WTC11 (cell line): ENCODE measurements at regions not wholly inside any gene's neighbourhood (a gene's known extent, or its start where the extent isn't known, plus 50 kb on each side); places are given as distances from the start of the nearest gene placed in this dataset.

Experiments used
- ATAC-seq: fragments of 200-7000 bp; cut with Tn5 transposase; 2 replicates; pipeline ENCODE4 v1.10.0; 2021; ENCODE audit warnings: mild to moderate bottlenecking, moderate library complexity
- CTCF ChIA-PET: fragments of 300-600 bp; sonication (Branson Sonifier 250); formaldehyde crosslinking; loops from one replicate; lab custom pipeline; 2021; ENCODE audit warnings: antibody characterized with exemption; lab: Charles Lee
- POLR2A ChIA-PET: fragments of 350-600 bp; sonication (Branson Sonifier 250); formaldehyde crosslinking; loops from one replicate; lab custom pipeline; 2021; ENCODE audit warnings: antibody characterized with exemption; lab: Charles Lee
- DNase-seq: peaks from one replicate; pipeline ENCODE4 v3.0.0; 2021; ENCODE audit warnings: low spot score
- H3K27ac Mint-ChIP-seq: 2 replicates; pipeline ENCODE4 v1.8.0; 2021; ENCODE audit warnings: mixed read lengths
- H3K27me3 Mint-ChIP-seq: 2 replicates; pipeline ENCODE4 v1.8.0; 2021; ENCODE audit warnings: low read depth, mild to moderate bottlenecking, moderate library complexity, mixed read lengths
- H3K36me3 Mint-ChIP-seq: 2 replicates; pipeline ENCODE4 v1.8.0; 2021; ENCODE audit warnings: mixed read lengths
- H3K4me1 Mint-ChIP-seq: 2 replicates; pipeline ENCODE4 v1.8.0; 2022; ENCODE audit warnings: mixed read lengths
- H3K4me3 Mint-ChIP-seq: 2 replicates; pipeline ENCODE4 v1.8.0; 2021; ENCODE audit warnings: mild to moderate bottlenecking, moderate library complexity, mixed read lengths
- H3K9me3 Mint-ChIP-seq: 2 replicates; pipeline ENCODE4 v1.8.0; 2021; ENCODE audit warnings: mixed read lengths
- ATF1 ChIP-seq: sonication (generic); formaldehyde crosslinking; IDR thresholded peaks from 2 replicates; pipeline ENCODE4 v1.8.1; 2023; ENCODE audit warnings: mild to moderate bottlenecking, moderate library complexity, missing genetic modification reagents
- EMX1 ChIP-seq: fragments of 250-450 bp; sonication (Bioruptor Pico); IDR thresholded peaks from 2 replicates; pipeline ENCODE4 v1.8.0; 2021; ENCODE audit warnings: mild to moderate bottlenecking
- FOXJ3 ChIP-seq: sonication (generic); formaldehyde crosslinking; IDR thresholded peaks from 2 replicates; pipeline ENCODE4 v1.9.0; 2021; ENCODE audit warnings: missing genetic modification reagents, mild to moderate bottlenecking, borderline replicate concordance
- FOXK1 ChIP-seq: sonication (generic); formaldehyde crosslinking; IDR thresholded peaks from 2 replicates; pipeline ENCODE4 v1.8.0; 2022; ENCODE audit warnings: mild to moderate bottlenecking, moderate library complexity, missing genetic modification reagents
- FOXP1 ChIP-seq: sonication (generic); formaldehyde crosslinking; IDR thresholded peaks from 2 replicates; pipeline ENCODE4 v1.8.0; 2022; ENCODE audit warnings: missing genetic modification reagents, mild to moderate bottlenecking, moderate library complexity, borderline replicate concordance
- GABPB1 ChIP-seq: sonication (generic); formaldehyde crosslinking; IDR thresholded peaks from 2 replicates; pipeline ENCODE4 v1.8.1; 2023; ENCODE audit warnings: mild to moderate bottlenecking, missing genetic modification reagents
- MYBL2 ChIP-seq: sonication (generic); formaldehyde crosslinking; IDR thresholded peaks from 2 replicates; pipeline ENCODE4 v1.8.1; 2023; ENCODE audit warnings: mild to moderate bottlenecking, moderate library complexity, missing genetic modification reagents
- NR3C1 ChIP-seq: sonication (generic); formaldehyde crosslinking; conservative IDR thresholded peaks from 2 replicates; pipeline ENCODE4 v1.8.1; 2023; ENCODE audit warnings: low read depth, mild to moderate bottlenecking, missing genetic modification reagents
- SMAD4 ChIP-seq: sonication (generic); formaldehyde crosslinking; IDR thresholded peaks from 2 replicates; pipeline ENCODE4 v1.8.0; 2022; ENCODE audit warnings: mild to moderate bottlenecking, missing genetic modification reagents
- TEAD1 ChIP-seq: sonication (generic); formaldehyde crosslinking; IDR thresholded peaks from 2 replicates; pipeline ENCODE4 v1.8.0; 2022; ENCODE audit warnings: mild to moderate bottlenecking, missing genetic modification reagents
- TF ChIP-seq, protein P1 (sequence below): fragments of 250-450 bp; sonication (Bioruptor Pico); IDR thresholded peaks from 2 replicates; pipeline ENCODE4 v2.1.2; 2022; ENCODE audit warnings: mild to moderate bottlenecking, moderate library complexity
- TF ChIP-seq, protein P2 (sequence below): sonication (generic); formaldehyde crosslinking; IDR thresholded peaks from 2 replicates; pipeline ENCODE4 v1.8.1; 2023; ENCODE audit warnings: mild to moderate bottlenecking, moderate library complexity, missing genetic modification reagents
- TF ChIP-seq, protein P3 (sequence below): fragments of 250-450 bp; sonication (Bioruptor Pico); IDR thresholded peaks from 2 replicates; pipeline ENCODE4 v1.8.0; 2021; ENCODE audit warnings: mild to moderate bottlenecking
- TF ChIP-seq, protein P4 (sequence below): sonication (generic); formaldehyde crosslinking; IDR thresholded peaks from 2 replicates; pipeline ENCODE4 v1.8.1; 2022; ENCODE audit warnings: low read depth, mild to moderate bottlenecking, moderate library complexity, missing genetic modification reagents, borderline replicate concordance
- TF ChIP-seq, protein P5 (sequence below): sonication (generic); formaldehyde crosslinking; IDR thresholded peaks from 2 replicates; pipeline ENCODE4 v1.8.0; 2022; ENCODE audit warnings: mild to moderate bottlenecking, missing genetic modification reagents
- TF ChIP-seq, protein P6 (sequence below): fragments of 250-450 bp; sonication (Bioruptor Pico); conservative IDR thresholded peaks from 2 replicates; pipeline ENCODE4 v1.9.0; 2021; ENCODE audit warnings: mild to moderate bottlenecking

DNA sequence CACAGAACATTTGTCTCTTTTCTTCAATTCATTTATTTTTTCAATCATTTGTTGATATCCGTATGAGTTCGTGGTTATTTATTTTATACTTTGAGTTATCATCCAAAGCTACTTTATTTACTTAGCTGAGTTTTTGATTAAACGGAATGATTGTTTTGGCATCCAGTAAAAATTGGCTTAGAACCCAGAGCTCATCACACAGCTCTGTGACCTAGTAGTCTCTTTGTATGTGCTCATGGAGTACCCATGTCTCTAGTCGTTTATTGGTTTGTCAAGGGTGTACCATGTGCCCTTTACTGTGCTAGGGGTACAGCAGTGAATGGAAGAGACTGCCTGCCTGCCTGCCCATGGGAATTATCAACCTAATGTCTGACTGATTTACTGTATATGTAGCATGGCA lies 142.2 kb downstream of the MYLK4 start (continued):
- TF ChIP-seq ATF1 (CRISPR knock-in tag) = no peak
- TF ChIP-seq, protein P1, sequence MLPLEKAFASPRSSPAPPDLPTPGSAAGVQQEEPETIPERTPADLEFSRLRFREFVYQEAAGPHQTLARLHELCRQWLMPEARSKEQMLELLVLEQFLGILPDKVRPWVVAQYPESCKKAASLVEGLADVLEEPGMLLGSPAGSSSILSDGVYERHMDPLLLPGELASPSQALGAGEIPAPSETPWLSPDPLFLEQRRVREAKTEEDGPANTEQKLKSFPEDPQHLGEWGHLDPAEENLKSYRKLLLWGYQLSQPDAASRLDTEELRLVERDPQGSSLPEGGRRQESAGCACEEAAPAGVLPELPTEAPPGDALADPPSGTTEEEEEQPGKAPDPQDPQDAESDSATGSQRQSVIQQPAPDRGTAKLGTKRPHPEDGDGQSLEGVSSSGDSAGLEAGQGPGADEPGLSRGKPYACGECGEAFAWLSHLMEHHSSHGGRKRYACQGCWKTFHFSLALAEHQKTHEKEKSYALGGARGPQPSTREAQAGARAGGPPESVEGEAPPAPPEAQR (CRISPR knock-in tag) = no peak
- no peak for TF ChIP-seq FOXP1 (CRISPR knock-in tag)
- TF ChIP-seq TEAD1 = no peak
- TF ChIP-seq FOXJ3 (CRISPR knock-in tag) = no peak
- TF ChIP-seq MYBL2 (CRISPR knock-in tag) = no peak
- TF ChIP-seq, protein P2, sequence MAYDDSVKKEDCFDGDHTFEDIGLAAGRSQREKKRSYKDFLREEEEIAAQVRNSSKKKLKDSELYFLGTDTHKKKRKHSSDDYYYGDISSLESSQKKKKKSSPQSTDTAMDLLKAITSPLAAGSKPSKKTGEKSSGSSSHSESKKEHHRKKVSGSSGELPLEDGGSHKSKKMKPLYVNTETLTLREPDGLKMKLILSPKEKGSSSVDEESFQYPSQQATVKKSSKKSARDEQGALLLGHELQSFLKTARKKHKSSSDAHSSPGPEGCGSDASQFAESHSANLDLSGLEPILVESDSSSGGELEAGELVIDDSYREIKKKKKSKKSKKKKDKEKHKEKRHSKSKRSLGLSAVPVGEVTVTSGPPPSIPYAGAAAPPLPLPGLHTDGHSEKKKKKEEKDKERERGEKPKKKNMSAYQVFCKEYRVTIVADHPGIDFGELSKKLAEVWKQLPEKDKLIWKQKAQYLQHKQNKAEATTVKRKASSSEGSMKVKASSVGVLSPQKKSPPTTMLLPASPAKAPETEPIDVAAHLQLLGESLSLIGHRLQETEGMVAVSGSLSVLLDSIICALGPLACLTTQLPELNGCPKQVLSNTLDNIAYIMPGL (CRISPR knock-in tag) = no peak
- no peak for TF ChIP-seq GABPB1 (CRISPR knock-in tag)
- TF ChIP-seq, protein P3, sequence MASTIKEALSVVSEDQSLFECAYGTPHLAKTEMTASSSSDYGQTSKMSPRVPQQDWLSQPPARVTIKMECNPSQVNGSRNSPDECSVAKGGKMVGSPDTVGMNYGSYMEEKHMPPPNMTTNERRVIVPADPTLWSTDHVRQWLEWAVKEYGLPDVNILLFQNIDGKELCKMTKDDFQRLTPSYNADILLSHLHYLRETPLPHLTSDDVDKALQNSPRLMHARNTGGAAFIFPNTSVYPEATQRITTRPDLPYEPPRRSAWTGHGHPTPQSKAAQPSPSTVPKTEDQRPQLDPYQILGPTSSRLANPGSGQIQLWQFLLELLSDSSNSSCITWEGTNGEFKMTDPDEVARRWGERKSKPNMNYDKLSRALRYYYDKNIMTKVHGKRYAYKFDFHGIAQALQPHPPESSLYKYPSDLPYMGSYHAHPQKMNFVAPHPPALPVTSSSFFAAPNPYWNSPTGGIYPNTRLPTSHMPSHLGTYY = no peak
- no peak for TF ChIP-seq EMX1 (CRISPR knock-in tag)

DNA sequence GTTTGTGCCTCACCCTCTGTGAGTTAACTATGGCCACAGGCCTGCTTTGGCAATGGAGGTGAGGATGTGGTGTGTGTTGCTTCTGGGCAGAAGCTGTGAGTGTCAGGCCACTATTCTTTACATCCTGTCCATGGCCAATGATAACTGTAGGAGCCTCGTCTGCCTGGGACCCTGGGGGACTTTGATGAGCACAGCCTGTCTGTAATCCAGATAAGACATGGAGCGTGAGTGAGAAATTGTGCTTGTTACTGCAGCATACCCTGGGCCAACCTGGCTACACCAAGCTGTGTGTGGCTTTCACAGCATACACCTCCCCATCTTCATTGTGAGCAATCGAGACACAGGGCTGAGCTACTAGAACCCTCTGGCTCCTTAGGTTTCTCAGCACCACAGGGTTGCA lies 150.4 kb downstream of the MYLK4 start:
- no peak for DNase-seq
- TF ChIP-seq FOXK1 (CRISPR knock-in tag) (no peak), NR3C1 (no peak), SMAD4 (CRISPR knock-in tag) (no peak), TEAD1 (no peak)
- TF ChIP-seq, protein P4, sequence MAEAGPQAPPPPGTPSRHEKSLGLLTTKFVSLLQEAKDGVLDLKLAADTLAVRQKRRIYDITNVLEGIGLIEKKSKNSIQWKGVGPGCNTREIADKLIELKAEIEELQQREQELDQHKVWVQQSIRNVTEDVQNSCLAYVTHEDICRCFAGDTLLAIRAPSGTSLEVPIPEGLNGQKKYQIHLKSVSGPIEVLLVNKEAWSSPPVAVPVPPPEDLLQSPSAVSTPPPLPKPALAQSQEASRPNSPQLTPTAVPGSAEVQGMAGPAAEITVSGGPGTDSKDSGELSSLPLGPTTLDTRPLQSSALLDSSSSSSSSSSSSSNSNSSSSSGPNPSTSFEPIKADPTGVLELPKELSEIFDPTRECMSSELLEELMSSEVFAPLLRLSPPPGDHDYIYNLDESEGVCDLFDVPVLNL (CRISPR knock-in tag) = no peak
- TF ChIP-seq, protein P5, sequence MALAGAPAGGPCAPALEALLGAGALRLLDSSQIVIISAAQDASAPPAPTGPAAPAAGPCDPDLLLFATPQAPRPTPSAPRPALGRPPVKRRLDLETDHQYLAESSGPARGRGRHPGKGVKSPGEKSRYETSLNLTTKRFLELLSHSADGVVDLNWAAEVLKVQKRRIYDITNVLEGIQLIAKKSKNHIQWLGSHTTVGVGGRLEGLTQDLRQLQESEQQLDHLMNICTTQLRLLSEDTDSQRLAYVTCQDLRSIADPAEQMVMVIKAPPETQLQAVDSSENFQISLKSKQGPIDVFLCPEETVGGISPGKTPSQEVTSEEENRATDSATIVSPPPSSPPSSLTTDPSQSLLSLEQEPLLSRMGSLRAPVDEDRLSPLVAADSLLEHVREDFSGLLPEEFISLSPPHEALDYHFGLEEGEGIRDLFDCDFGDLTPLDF (CRISPR knock-in tag) = no peak
- TF ChIP-seq, protein P6, sequence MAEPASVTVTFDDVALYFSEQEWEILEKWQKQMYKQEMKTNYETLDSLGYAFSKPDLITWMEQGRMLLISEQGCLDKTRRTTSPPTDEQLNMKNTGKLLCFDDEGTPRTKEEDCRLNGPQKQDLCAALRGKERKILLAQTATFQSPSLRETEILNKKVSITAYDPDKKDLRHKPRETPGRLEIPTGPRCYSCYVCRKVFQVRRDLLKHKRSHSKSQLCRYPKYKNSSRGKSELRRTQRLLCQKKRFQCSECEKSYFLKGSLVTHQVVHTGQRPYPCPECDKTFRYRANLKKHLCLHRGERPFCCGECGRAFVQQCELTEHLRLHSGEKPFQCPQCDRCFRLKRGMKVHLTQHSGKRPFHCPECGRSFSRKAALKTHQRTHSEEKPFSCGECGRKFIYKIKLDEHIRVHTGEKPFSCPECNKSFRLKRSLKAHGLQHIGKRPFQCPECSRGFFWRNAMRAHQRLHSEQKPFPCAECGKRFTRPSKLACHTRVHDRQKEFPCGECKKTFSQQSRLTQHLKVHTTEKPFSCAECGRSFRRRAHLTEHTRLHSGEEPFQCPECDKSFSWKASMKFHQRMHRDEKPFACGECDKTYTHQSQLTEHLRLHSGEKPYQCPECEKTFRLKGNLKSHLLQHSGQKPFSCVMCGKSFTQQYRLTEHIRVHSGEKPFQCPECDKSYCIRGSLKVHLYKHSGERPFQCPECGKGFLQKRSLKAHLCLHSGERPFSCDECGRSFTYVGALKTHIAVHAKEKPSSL (CRISPR knock-in tag) = no peak
- TF ChIP-seq, all 79 proteins: peak for 0
- Mint-ChIP-seq H3K4me3 (no peak overlapping the region), H3K27me3 (no peaks in the 10 kb centered on the region), H3K27ac (no peak overlapping the region), H3K4me1 (no peaks in the 10 kb centered on the region), H3K9me3 (peaks cover 6% of the 10 kb centered on the region; the same call in 1 of the 2 replicates), H3K36me3 (no peaks in the 10 kb centered on the region)
- no peak for ATAC-seq
- ChIA-PET POLR2A (no interaction called here), CTCF (no interaction called here)
